K562 (cell line): ENCODE measurements at regions not wholly inside any gene's neighbourhood (a gene's known extent, or its start where the extent isn't known, plus 50 kb on each side); places are given as distances from the start of the nearest gene placed in this dataset.

Source experiments
- ATAC-seq: fragments of 200-7000 bp; cut with Tn5 transposase; 3 replicates; pipeline ENCODE4 v1.9.1; 2020; ENCODE audit warnings: moderate library complexity
- BruUV-seq: library from RNA; stranded (reverse); fragments of 400-500 nt; replicated peaks from 2 replicates; lab custom pipeline; 2021; lab: Mats Ljungman, UMichigan
- CTCF ChIA-PET: fragments of 300-600 bp; formaldehyde crosslinking; extraction: SDS; loops from one replicate; lab custom pipeline; 2021; ENCODE audit warnings: low intra/inter-chr PET ratio; lab: Yijun Ruan, JAX
- POLR2A ChIA-PET: fragments of 300-600, 350-650 bp; sonication (Branson Sonifier 250); formaldehyde crosslinking; extraction: SDS; loops from one replicate; lab custom pipeline; 2021; ENCODE audit warnings: antibody characterized with exemption, inconsistent platforms; lab: Yijun Ruan, JAX
- DNase-seq, 4 experiments: peaks; one replicate each; pipeline versions ENCODE4 v3.0.0 to v3.0.0-alpha.2; 2011 to 2018; ENCODE audit warnings: low spot score in 3 of 4, mixed read lengths in 3 of 4; ENCODE audit errors: extremely low read depth in 1 of 4
- FAIRE-seq: peaks from 2 replicates; lab custom pipeline; 2011; peaks lifted over from hg19 to GRCh38; lab: Jason Lieb, UNC
- H2AFZ ChIP-seq: 2 replicates; pipeline ENCODE4 v1.6.0; 2011; ENCODE audit warnings: low read depth, low read length, control low read depth, inconsistent platforms
- H3K27ac ChIP-seq: fragments of 200-600 bp; 3 replicates; pipeline ENCODE4 v1.8.0; 2011; ENCODE audit warnings: low read depth, mild to moderate bottlenecking, control low read depth, inconsistent platforms, low read length, moderate library complexity, mixed read lengths; ENCODE audit errors: extremely low read depth
- H3K27me3 ChIP-seq, 2 experiments: fragments of 300-600 bp in 1 of 2; 2 replicates in 1 of 2; 3 replicates in 1 of 2; pipeline versions ENCODE4 v1.6.0 to v1.8.0; 2011; ENCODE audit warnings: inconsistent platforms in 2 of 2, low read length in 2 of 2, mild to moderate bottlenecking in 1 of 2, mixed read lengths in 1 of 2, moderate library complexity in 1 of 2; ENCODE audit not compliant: control insufficient read depth in 2 of 2, insufficient read depth in 2 of 2
- H3K36me3 ChIP-seq: fragments of 300-600 bp; 3 replicates; pipeline ENCODE4 v1.8.0; 2011; ENCODE audit warnings: mild to moderate bottlenecking, low read length, inconsistent platforms; ENCODE audit not compliant: control insufficient read depth, insufficient read depth
- H3K4me1 ChIP-seq, 2 experiments: fragments of 200-600 bp in 1 of 2; replicated peaks in 1 of 2; 2 replicates in 1 of 2; 3 replicates in 1 of 2; pipeline versions ENCODE4 v1.5.1 to v1.8.0; 2011; ENCODE audit warnings: inconsistent platforms in 2 of 2, low read length in 2 of 2, mild to moderate bottlenecking in 1 of 2, mixed read lengths in 1 of 2, moderate library complexity in 1 of 2; ENCODE audit not compliant: control insufficient read depth in 2 of 2, insufficient read depth in 2 of 2
- H3K4me2 ChIP-seq: 2 replicates; pipeline ENCODE4 v1.6.1; 2011; ENCODE audit warnings: low read length, control low read depth, inconsistent platforms, mixed read lengths; ENCODE audit not compliant: insufficient read depth
- H3K4me3 ChIP-seq: fragments of 200-600 bp; sonication (generic), shearing (Covaris generic); 2 replicates; pipeline ENCODE4 v1.5.1; 2016; ENCODE audit warnings: control low read depth, inconsistent platforms
- H3K79me2 ChIP-seq: fragments of 200-600 bp; 3 replicates; pipeline ENCODE4 v1.8.0; 2011; ENCODE audit warnings: low read length, inconsistent platforms; ENCODE audit not compliant: control insufficient read depth, insufficient read depth
- H3K9ac ChIP-seq, 2 experiments: 2 replicates each; pipeline versions ENCODE4 v1.6.0 to v1.6.1; 2011; ENCODE audit warnings: low read depth in 2 of 2, low read length in 2 of 2, control low read depth in 1 of 2, inconsistent platforms in 1 of 2, mild to moderate bottlenecking in 1 of 2, mixed read lengths in 1 of 2; ENCODE audit not compliant: insufficient read depth in 1 of 2
- H3K9me1 ChIP-seq: one replicate; pipeline ENCODE4 v1.6.0; 2011; ENCODE audit warnings: inconsistent platforms, mild to moderate bottlenecking, low read length, moderate library complexity; ENCODE audit not compliant: control insufficient read depth, insufficient read depth
- H3K9me3 ChIP-seq: replicated peaks from 2 replicates; pipeline ENCODE4 v1.5.1; 2011; ENCODE audit warnings: low read depth, low read length, inconsistent platforms; ENCODE audit not compliant: control insufficient read depth, insufficient read depth
- H4K20me1 ChIP-seq: replicated peaks from 2 replicates; pipeline ENCODE4 v1.6.1; 2011; ENCODE audit warnings: low read length, inconsistent platforms, mixed read lengths; ENCODE audit not compliant: control insufficient read depth, insufficient read depth
- ILK ChIP-seq: fragments of 450-650 bp; IDR thresholded peaks from 2 replicates; pipeline ENCODE4 v1.6.1; 2016; ENCODE audit warnings: missing genetic modification characterization, low read depth, mild to moderate bottlenecking, missing compliant biosample characterization, moderate library complexity, borderline replicate concordance
- KDM5B ChIP-seq: fragments of 200-600 bp; sonication (generic); IDR thresholded peaks from 2 replicates; pipeline ENCODE4 v1.6.1; 2012; ENCODE audit warnings: low read depth, mild to moderate bottlenecking, moderate library complexity, low read length, control low read depth, inconsistent platforms; ENCODE audit not compliant: insufficient replicate concordance
- MAFF ChIP-seq: IDR thresholded peaks from 2 replicates; pipeline ENCODE4 v1.6.1; 2012; ENCODE audit warnings: low read length, improper control_type of control experiment
- MCM2 ChIP-seq: fragments of 450-650 bp; IDR thresholded peaks from 2 replicates; pipeline ENCODE4 v1.6.1; 2017; ENCODE audit warnings: low read depth, mild to moderate bottlenecking
- NFIC ChIP-seq: fragments of 450-650 bp; IDR thresholded peaks from 2 replicates; pipeline ENCODE4 v1.6.1; 2017; ENCODE audit warnings: mild to moderate bottlenecking, inconsistent platforms
- PHB ChIP-seq: fragments of 250-450 bp; sonication (Bioruptor Pico); IDR thresholded peaks from 2 replicates; pipeline ENCODE4 v1.5.0; 2021
- RFX1 ChIP-seq: fragments of 450-650 bp; IDR thresholded peaks from 2 replicates; pipeline ENCODE4 v1.6.1; 2016; ENCODE audit warnings: mild to moderate bottlenecking, moderate library complexity
- ZBTB43 ChIP-seq: sonication (generic); formaldehyde crosslinking; IDR thresholded peaks from 2 replicates; pipeline ENCODE4 v1.8.0; 2023; ENCODE audit warnings: mild to moderate bottlenecking, missing genetic modification reagents
- WGBS: fragments of 100-300 bp; shearing (Covaris generic); methylation state at CpG from one replicate; pipeline ENCODE4 v1.1.6; 2016; ENCODE audit warnings: low coverage, mixed read lengths; ENCODE audit not compliant: insufficient coverage; ENCODE audit errors: missing lambda C conversion rate; 5-methylcytosine and 5-hydroxymethylcytosine counted together
- in situ Hi-C: fragments of 300-500 bp; cut with MboI; formaldehyde crosslinking; loops from 4 replicates; pipeline ENCODE4 v1.15.0; 2018; ENCODE audit warnings: inconsistent platforms, mixed read lengths
- intact Hi-C: fragments of 100-400 bp; cut with micrococcal nuclease; formaldehyde crosslinking; loops from 2 replicates; pipeline ENCODE4 v1.14.2; 2022

DNA sequence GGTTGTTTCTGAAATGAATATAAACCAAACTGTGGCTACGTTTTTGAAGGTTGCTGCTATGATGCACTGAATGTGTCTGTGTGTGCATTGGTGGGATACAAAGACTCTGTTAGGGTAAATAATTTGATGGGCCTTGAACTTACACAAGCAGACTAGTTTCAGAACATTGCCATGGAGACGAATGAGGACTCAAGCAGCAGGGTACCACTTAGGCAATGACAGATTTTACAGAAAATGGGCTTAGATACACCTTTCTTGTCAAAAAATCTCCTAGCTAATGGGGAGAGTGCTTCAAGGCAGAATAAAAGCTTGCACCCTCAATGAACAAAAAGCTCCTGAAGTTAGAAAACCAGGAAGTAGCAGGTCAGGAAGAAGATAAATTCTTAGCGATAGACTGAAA lies 55.7 kb downstream of the IER5 start:
- Histone ChIP-seq H3K36me3 (no peaks in the 10 kb centered on the region), H3K9ac (no peak overlapping the region), H3K79me2 (no peaks in the 10 kb centered on the region), H3K9me3 (no peaks in the 10 kb centered on the region), H3K9me1 (no peaks in the 10 kb centered on the region), H3K27ac (no peak overlapping the region), H4K20me1 (no peaks in the 10 kb centered on the region), H3K4me3 (no peak overlapping the region), H2AFZ (no peak overlapping the region), H3K4me2 (no peak overlapping the region), H3K27me3 (no peaks in the 10 kb centered on the region), H3K4me1 (peaks cover 19 to 28% of the 10 kb centered on the region in 2 experiments)
- POLR2A ChIA-PET, result interaction anchor here (0.6 to 5.6 kb wide), 5 partner anchors 9 to 780 kb away, joined by 3 to 52 read pairs (median 3); no protein-coding TSS in a partner anchor
- FAIRE-seq (no peak), ATAC-seq (no peak), DNase-seq (no peak)
- no TSS peak for BruUV-seq
- CTCF ChIA-PET, result no interaction called here
- WGBS, result 4% methylated on average over 3 of the region's 3 CpGs
- TF ChIP-seq MAFF (no peak), RFX1 (peak; percentile 30; the same call in 1 of the 2 replicates)
- intact Hi-C loops (loop anchor here (5.0 kb wide), 1 partner anchor 627 kb away; no protein-coding TSS in a partner anchor), in situ Hi-C loops (loop anchor here (5.0 kb wide), 3 partner anchors 62 to 642 kb away; partner anchors contain the start of gene ACBD6)

DNA sequence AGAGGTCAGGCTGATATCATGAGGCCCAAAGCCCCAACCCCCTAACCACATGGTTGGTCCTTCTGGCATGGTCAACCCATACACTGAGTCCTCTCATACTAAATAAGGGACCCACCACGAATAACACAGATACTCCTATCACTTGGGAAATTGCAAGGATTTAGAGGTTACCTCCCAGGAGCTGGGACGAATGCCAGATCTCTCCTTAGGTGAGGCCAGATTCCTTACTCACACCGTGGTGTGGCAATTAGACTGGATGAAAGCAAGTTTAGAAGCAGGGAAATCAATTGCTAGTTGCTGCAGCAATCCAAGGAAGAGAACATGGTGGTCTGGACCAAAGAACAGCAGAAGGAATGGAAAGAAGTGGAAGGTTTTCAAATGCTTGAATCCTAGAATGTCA lies 60.1 kb downstream of the IER5 start:
- WGBS, result 18% methylated on average over 3 of the region's 3 CpGs
- CTCF ChIA-PET, result no interaction called here
- no peak for ATAC-seq
- Histone ChIP-seq H3K27ac (no peak overlapping the region), H3K9me3 (no peaks in the 10 kb centered on the region), H3K4me2 (no peak overlapping the region), H2AFZ (no peak overlapping the region), H3K79me2 (no peaks in the 10 kb centered on the region), H3K27me3 (no peaks in the 10 kb centered on the region)
- no peak for FAIRE-seq
- in situ Hi-C loops (no loop called here), intact Hi-C loops (no loop called here)
- BruUV-seq, result no TSS peak
- TF ChIP-seq MCM2 (no peak), NFIC (0 out of 2 replicates have a peak, but pooled peaks have one; percentile 11), KDM5B (no peak), ZBTB43 (no peak), PHB (CRISPR knock-in tag) (no peak), ILK (tag) (no peak)
- TF ChIP-seq, all 486 proteins: peak for 1
- Histone ChIP-seq H3K9me1 (no peaks in the 10 kb centered on the region), H3K9ac (no peak overlapping the region), H4K20me1 (no peaks in the 10 kb centered on the region), H3K4me3 (no peak overlapping the region), H3K4me1 (peaks cover 26 to 27% of the 10 kb centered on the region in 2 experiments), H3K36me3 (no peaks in the 10 kb centered on the region)
- no peak for DNase-seq
- POLR2A ChIA-PET, result interaction anchor here (0.7 to 2.6 kb wide), 3 partner anchors 13 to 267 kb away, joined by 3 to 14 read pairs (median 3); partner anchors contain the start of gene IER5
